A549 (cell line): ENCODE measurements at regions not wholly inside any gene's neighbourhood (a gene's known extent, or its start where the extent isn't known, plus 50 kb on each side); places are given as distances from the start of the nearest gene placed in this dataset.

Source experiments
- ATAC-seq, 2 experiments: fragments of 200-7000 bp in 1 of 2; fragments of >200 bp in 1 of 2; cut with Nextera tagmentation in 1 of 2; cut with Tn5 transposase in 1 of 2; 3 replicates each; pipeline versions ENCODE4 v1.8.0 to v1.9.1; 2018 to 2020; ENCODE audit warnings: mild to moderate bottlenecking in 1 of 2, moderate library complexity in 1 of 2
- CTCF ChIA-PET: fragments of 300-600 bp; sonication (Branson Sonifier 250); formaldehyde crosslinking; extraction: SDS; loops from one replicate; lab custom pipeline; 2021; ENCODE audit warnings: antibody characterized with exemption, inconsistent platforms; lab: Yijun Ruan, JAX
- POLR2A ChIA-PET: fragments of 350-600 bp; formaldehyde crosslinking; extraction: SDS; loops from one replicate; lab custom pipeline; 2021; ENCODE audit warnings: antibody characterized with exemption, inconsistent platforms; lab: Yijun Ruan, JAX
- DNase-seq, 2 experiments: peaks; one replicate each; pipeline versions ENCODE4 v3.0.0 to v3.0.0-alpha.2; 2011 to 2016; ENCODE audit warnings: low read depth in 1 of 2, low spot score in 1 of 2
- FAIRE-seq: peaks from 2 replicates; lab custom pipeline; 2011; peaks lifted over from hg19 to GRCh38; lab: Jason Lieb, UNC
- H3K27ac ChIP-seq, 2 experiments: fragments of >200 bp; sonication (Bioruptor Twin); formaldehyde crosslinking; 3 replicates each; pipeline ENCODE4 v1.5.1; 2016 to 2017
- H3K4me1 ChIP-seq: fragments of >200 bp; sonication (Bioruptor Twin); formaldehyde crosslinking; 3 replicates; pipeline ENCODE4 v1.6.1; 2016
- H3K4me2 ChIP-seq: fragments of >200 bp; sonication (Bioruptor Twin); formaldehyde crosslinking; 3 replicates; pipeline ENCODE4 v1.6.1; 2016
- H3K4me3 ChIP-seq: fragments of >200 bp; sonication (Bioruptor Twin); formaldehyde crosslinking; 3 replicates; pipeline ENCODE4 v1.5.1; 2016
- H3K9me3 ChIP-seq: fragments of >200 bp; sonication (Bioruptor Twin); formaldehyde crosslinking; 3 replicates; pipeline ENCODE4 v1.6.1; 2016
- BCL3 ChIP-seq: fragments of >200 bp; sonication (Bioruptor Twin); formaldehyde crosslinking; IDR thresholded peaks from 3 replicates; pipeline ENCODE4 v1.6.1; 2016
- CHD2 ChIP-seq: fragments of 150-350 bp; IDR thresholded peaks from 2 replicates; pipeline ENCODE4 v1.6.1; 2014; ENCODE audit warnings: low read length; ENCODE audit not compliant: partially characterized antibody
- CHD4 ChIP-seq: fragments of 200-600 bp; sonication (generic); IDR thresholded peaks from 2 replicates; pipeline ENCODE4 v1.6.1; 2016; ENCODE audit warnings: antibody characterized with exemption, mild to moderate bottlenecking, borderline replicate concordance
- EHMT2 ChIP-seq: fragments of 200-600 bp; sonication (generic); IDR thresholded peaks from 2 replicates; pipeline ENCODE4 v1.6.1; 2016; ENCODE audit warnings: antibody characterized with exemption, low read depth, mild to moderate bottlenecking, moderate library complexity
- ELK1 ChIP-seq: fragments of 150-350 bp; IDR thresholded peaks from 2 replicates; pipeline ENCODE4 v1.6.1; 2014; ENCODE audit warnings: low read depth, mild to moderate bottlenecking, low read length
- FOSL2 ChIP-seq, 2 experiments: fragments of 450-650 bp in 1 of 2; fragments of >200 bp in 1 of 2; sonication (Bioruptor Twin) in 1 of 2; formaldehyde crosslinking; IDR thresholded peaks; 2 replicates each; pipeline versions ENCODE4 v1.5.0 to v1.6.1; 2016 to 2020; ENCODE audit warnings: mild to moderate bottlenecking in 1 of 2, moderate library complexity in 1 of 2
- FOXS1 ChIP-seq: fragments of 250-450 bp; sonication (Bioruptor Pico); IDR thresholded peaks from 2 replicates; pipeline ENCODE4 v1.5.0; 2020; ENCODE audit warnings: mild to moderate bottlenecking, moderate library complexity
- HDAC2 ChIP-seq: fragments of 200-600 bp; sonication (generic); IDR thresholded peaks from 2 replicates; pipeline ENCODE4 v1.6.1; 2016
- HES2 ChIP-seq: fragments of >200 bp; sonication (Bioruptor Twin); formaldehyde crosslinking; IDR thresholded peaks from 2 replicates; pipeline ENCODE4 v1.6.1; 2016
- HEYL ChIP-seq: fragments of 250-450 bp; sonication (Bioruptor Pico); IDR thresholded peaks from 2 replicates; pipeline ENCODE4 v1.8.0; 2021; ENCODE audit warnings: mild to moderate bottlenecking, moderate library complexity
- HOXB5 ChIP-seq: fragments of 250-450 bp; sonication (Bioruptor Pico); IDR thresholded peaks from 2 replicates; pipeline ENCODE4 v1.5.0; 2020; ENCODE audit warnings: mild to moderate bottlenecking, moderate library complexity
- JUN ChIP-seq, 2 experiments: fragments of >200 bp; sonication (Bioruptor Twin); formaldehyde crosslinking; IDR thresholded peaks; 2 replicates in 1 of 2; 3 replicates in 1 of 2; pipeline ENCODE4 v1.6.1; 2016 to 2017
- MAZ ChIP-seq: fragments of 150-350 bp; IDR thresholded peaks from 2 replicates; pipeline ENCODE4 v1.6.1; 2014; ENCODE audit warnings: antibody characterized with exemption, low read depth, low read length, borderline replicate concordance
- NFE2L2 ChIP-seq: fragments of 150-350 bp; conservative IDR thresholded peaks from 2 replicates; pipeline ENCODE4 v1.6.1; 2014; ENCODE audit warnings: low read length
- POLR2A ChIP-seq: IDR thresholded peaks from 2 replicates; pipeline ENCODE4 v1.6.1; 2012; ENCODE audit warnings: mild to moderate bottlenecking, low read length
- POLR2AphosphoS2 ChIP-seq: conservative IDR thresholded peaks from 2 replicates; pipeline ENCODE4 v1.6.1; 2012; ENCODE audit warnings: low read length, improper control_type of control experiment, inconsistent platforms
- RFX5 ChIP-seq: fragments of 450-650 bp; IDR thresholded peaks from 2 replicates; pipeline ENCODE4 v1.7.1; 2014; ENCODE audit warnings: antibody characterized with exemption, mild to moderate bottlenecking, moderate library complexity
- SMC3 ChIP-seq: fragments of >200 bp; sonication (Bioruptor Twin); formaldehyde crosslinking; IDR thresholded peaks from 3 replicates; pipeline ENCODE4 v1.6.1; 2018; ENCODE audit warnings: inconsistent platforms
- TFCP2L1 ChIP-seq: fragments of 250-450 bp; sonication (Bioruptor Pico); IDR thresholded peaks from 2 replicates; pipeline ENCODE4 v1.5.0; 2021; ENCODE audit warnings: mild to moderate bottlenecking
- TP53 ChIP-seq: fragments of 250-450 bp; sonication (Bioruptor Pico); IDR thresholded peaks from 2 replicates; pipeline ENCODE4 v1.5.0; 2021; ENCODE audit warnings: mild to moderate bottlenecking, moderate library complexity
- ZC3H11A ChIP-seq: fragments of 450-650 bp; IDR thresholded peaks from 2 replicates; pipeline ENCODE4 v1.6.1; 2014; ENCODE audit warnings: antibody characterized with exemption, mild to moderate bottlenecking
- ZFP36 ChIP-seq: fragments of 450-650 bp; IDR thresholded peaks from 2 replicates; pipeline ENCODE4 v1.6.1; 2014; ENCODE audit warnings: borderline replicate concordance; ENCODE audit not compliant: partially characterized antibody
- ZSCAN20 ChIP-seq: fragments of 250-450 bp; sonication (Bioruptor Pico); IDR thresholded peaks from 2 replicates; pipeline ENCODE4 v1.8.0; 2022; ENCODE audit warnings: mild to moderate bottlenecking, moderate library complexity
- WGBS: methylation state at CpG from one replicate; pipeline ENCODE4 v1.1.6; 2017; ENCODE audit errors: missing lambda C conversion rate; 5-methylcytosine and 5-hydroxymethylcytosine counted together

- ChIA-PET POLR2A (no interaction called here), CTCF (no interaction called here)
- no peak overlapping the region for H3K27ac ChIP-seq
- H3K4me1 ChIP-seq, result no peaks in the 10 kb centered on the region
- FAIRE-seq, result no peak
- WGBS, result 13% methylated on average over 1 of the region's 1 CpG
- no peaks in the 10 kb centered on the region for H3K9me3 ChIP-seq
- H3K4me2 ChIP-seq, result no peak overlapping the region
- no peak for DNase-seq
- TF ChIP-seq TP53 (CRISPR knock-in tag) (no peak), HOXB5 (CRISPR knock-in tag) (no peak)
- ATAC-seq, result no peak
- no peak overlapping the region for H3K4me3 ChIP-seq
Measured at GRCh38 chr1:82707681-82708080, 906.9 kb downstream of the ADGRL2 start.

GRCh38 chr1:82706741-82707140 is 906.0 kb downstream of the ADGRL2 start:
- no peaks in the 10 kb centered on the region for H3K9me3 ChIP-seq
- DNase-seq, result no peak
- ATAC-seq, result no peak
- POLR2A ChIA-PET, result no interaction called here
- CTCF ChIA-PET, result no interaction called here
- no peak overlapping the region for H3K4me3 ChIP-seq
- FAIRE-seq, result no peak
- H3K4me2 ChIP-seq, result no peak overlapping the region
- H3K4me1 ChIP-seq, result no peaks in the 10 kb centered on the region
- WGBS, result 45% methylated on average over 2 of the region's 2 CpGs
- H3K27ac ChIP-seq, result no peak overlapping the region
- no peak for TF ChIP-seq ELK1
- TF ChIP-seq JUN (IDR thresholded peaks at IDR 0.05), result no peak
- TF ChIP-seq SMC3, result no peak
- TF ChIP-seq FOXS1 (CRISPR knock-in tag), result no peak
- TF ChIP-seq FOSL2 (IDR thresholded peaks at IDR 0.05), result no peak
- no peak for TF ChIP-seq FOSL2 (CRISPR knock-in tag; IDR thresholded peaks at IDR 0.05)

GRCh38 chr1:82704966-82705365 is 904.2 kb downstream of the ADGRL2 start:
- ATAC-seq, result no peak
- H3K4me1 ChIP-seq, result no peaks in the 10 kb centered on the region
- H3K4me3 ChIP-seq, result no peak overlapping the region
- ChIA-PET CTCF (no interaction called here), POLR2A (no interaction called here)
- no peak overlapping the region for H3K4me2 ChIP-seq
- no peak for DNase-seq
- no peak for TF ChIP-seq POLR2A
- no peak for TF ChIP-seq ZC3H11A
- no peak for TF ChIP-seq BCL3
- no peak for TF ChIP-seq ZFP36
- TF ChIP-seq RFX5, result no peak
- no peak for TF ChIP-seq NFE2L2
- TF ChIP-seq ZSCAN20 (CRISPR knock-in tag), result no peak
- TF ChIP-seq TFCP2L1 (CRISPR knock-in tag), result no peak
- no peak for TF ChIP-seq HEYL (CRISPR knock-in tag)
- no peak for TF ChIP-seq POLR2AphosphoS2
- no peak for TF ChIP-seq MAZ
- TF ChIP-seq HES2, result no peak
- TF ChIP-seq HDAC2, result no peak
- TF ChIP-seq CHD4, result no peak
- no peak for TF ChIP-seq EHMT2
- no peak for TF ChIP-seq CHD2
- H3K9me3 ChIP-seq, result no peaks in the 10 kb centered on the region
- FAIRE-seq, result no peak
- no peak overlapping the region for H3K27ac ChIP-seq
